GM23248 (cell line): ENCODE measurements at regions not wholly inside any gene's neighbourhood (a gene's known extent, or its start where the extent isn't known, plus 50 kb on each side); places are given as distances from the start of the nearest gene placed in this dataset.

Experiments used
- EZH2 ChIP-seq: fragments of 200-600 bp; sonication (generic); IDR thresholded peaks from 2 replicates; pipeline ENCODE4 v1.6.1; 2018; ENCODE audit warnings: antibody characterized with exemption, mild to moderate bottlenecking; ENCODE audit not compliant: insufficient read depth, poor library complexity, severe bottlenecking
- EZH2phosphoT487 ChIP-seq: fragments of 200-600 bp; sonication (generic); IDR thresholded peaks from 2 replicates; pipeline ENCODE4 v1.6.1; 2018; ENCODE audit warnings: antibody characterized with exemption, moderate library complexity, mild to moderate bottlenecking, low read depth; ENCODE audit not compliant: insufficient read depth

- TF ChIP-seq EZH2, result no peak
- no peak for TF ChIP-seq EZH2phosphoT487
Measured at GRCh38 chr3:162540421-162540820, 1043.8 kb downstream of the OTOL1 start.
